RWPE2 (cell line): ENCODE measurements at regions not wholly inside any gene's neighbourhood (a gene's known extent, or its start where the extent isn't known, plus 50 kb on each side); places are given as distances from the start of the nearest gene placed in this dataset.

Experiments
- ATAC-seq: fragments of 200-7000 bp; cut with Tn5 transposase; 3 replicates; pipeline ENCODE4 v1.9.1; 2021; ENCODE audit warnings: low read depth
- DNase-seq: peaks from one replicate; pipeline ENCODE4 v3.0.0-alpha.2; 2020; ENCODE audit warnings: low spot score
- H3K27ac ChIP-seq: fragments of 450-650 bp; 2 replicates; pipeline ENCODE4 v1.5.1; 2017; ENCODE audit warnings: mild to moderate bottlenecking; ENCODE audit not compliant: poor library complexity, severe bottlenecking
- H3K27me3 ChIP-seq: fragments of 250-450 bp; sonication (Bioruptor Pico); 2 replicates; pipeline ENCODE4 v1.5.1; 2021; ENCODE audit warnings: mild to moderate bottlenecking, moderate library complexity; ENCODE audit not compliant: insufficient read depth, poor library complexity, severe bottlenecking
- H3K36me3 ChIP-seq: fragments of 250-450 bp; sonication (Bioruptor Pico); 2 replicates; pipeline ENCODE4 v1.5.1; 2020; ENCODE audit warnings: low read depth, mild to moderate bottlenecking, moderate library complexity
- H3K4me1 ChIP-seq: fragments of 250-450 bp; sonication (Bioruptor Pico); 2 replicates; pipeline ENCODE4 v1.5.1; 2021; ENCODE audit warnings: mild to moderate bottlenecking, moderate library complexity; ENCODE audit not compliant: insufficient read depth, poor library complexity, severe bottlenecking
- H3K4me3 ChIP-seq: fragments of 250-450 bp; sonication (Bioruptor Pico); 2 replicates; pipeline ENCODE4 v1.5.1; 2021; ENCODE audit warnings: mild to moderate bottlenecking, moderate library complexity; ENCODE audit not compliant: severe bottlenecking
- H3K9me3 ChIP-seq: fragments of 250-450 bp; sonication (Bioruptor Pico); 2 replicates; pipeline ENCODE4 v1.5.1; 2021; ENCODE audit warnings: mild to moderate bottlenecking, moderate library complexity; ENCODE audit not compliant: severe bottlenecking
- CTCF ChIP-seq: fragments of 450-650 bp; IDR thresholded peaks from one replicate; pipeline ENCODE4 v1.5.1; 2017; ENCODE audit warnings: mild to moderate bottlenecking, moderate library complexity; ENCODE audit not compliant: poor library complexity, severe bottlenecking

- Histone ChIP-seq H3K27me3 (no peaks in the 10 kb centered on the region), H3K4me3 (no peak overlapping the region), H3K36me3 (no peaks in the 10 kb centered on the region), H3K4me1 (no peaks in the 10 kb centered on the region), H3K27ac (no peak overlapping the region), H3K9me3 (no peaks in the 10 kb centered on the region)
- DNase-seq (no peak), ATAC-seq (no peak)
- TF ChIP-seq CTCF, result no peak
These were observed 981.2 kb downstream of the SQOR start for GRCh38 chr15:46616033-46616432.

GRCh38 chr15:46617507-46617906 is 982.7 kb downstream of the SQOR start:
- Histone ChIP-seq H3K36me3 (no peaks in the 10 kb centered on the region), H3K27ac (no peak overlapping the region), H3K9me3 (no peaks in the 10 kb centered on the region), H3K4me1 (no peaks in the 10 kb centered on the region), H3K4me3 (no peak overlapping the region), H3K27me3 (no peaks in the 10 kb centered on the region)
- DNase-seq (no peak), ATAC-seq (no peak)
- TF ChIP-seq CTCF, result no peak

- Histone ChIP-seq H3K36me3 (no peaks in the 10 kb centered on the region), H3K27me3 (no peaks in the 10 kb centered on the region), H3K27ac (no peak overlapping the region), H3K4me1 (no peaks in the 10 kb centered on the region), H3K4me3 (no peak overlapping the region), H3K9me3 (no peaks in the 10 kb centered on the region)
- no peak for DNase-seq
- TF ChIP-seq CTCF, result no peak
- no peak for ATAC-seq
These were observed 984.2 kb downstream of the SQOR start for GRCh38 chr15:46618984-46619383.

GRCh38 chr15:46620392-46621013 is 985.7 kb downstream of the SQOR start:
- Histone ChIP-seq H3K36me3 (no peaks in the 10 kb centered on the region), H3K27me3 (no peaks in the 10 kb centered on the region), H3K9me3 (no peaks in the 10 kb centered on the region), H3K4me1 (no peaks in the 10 kb centered on the region), H3K4me3 (no peak overlapping the region), H3K27ac (no peak overlapping the region)
- ATAC-seq, result no peak
- no peak for DNase-seq
- TF ChIP-seq CTCF, result no peak

- no peaks in the 10 kb centered on the region for H3K4me1 ChIP-seq
- no peaks in the 10 kb centered on the region for H3K36me3 ChIP-seq
- H3K4me3 ChIP-seq, result no peak overlapping the region
- H3K9me3 ChIP-seq, result no peaks in the 10 kb centered on the region
- no peak overlapping the region for H3K27ac ChIP-seq
- no peaks in the 10 kb centered on the region for H3K27me3 ChIP-seq
- ATAC-seq (no peak), DNase-seq (no peak)
- TF ChIP-seq CTCF, result no peak
These were observed 988.0 kb downstream of the SQOR start for GRCh38 chr15:46622851-46623250.
